Prostate gland (tissue), 2 donors: ENCODE measurements at regions not wholly inside any gene's neighbourhood (a gene's known extent, or its start where the extent isn't known, plus 50 kb on each side); places are given as distances from the start of the nearest gene placed in this dataset.

Source experiments
- POLR2A ChIP-seq: fragments of 450-650 bp; IDR thresholded peaks from one replicate; pipeline ENCODE4 v1.6.1; 2016; ENCODE audit warnings: antibody characterized with exemption, mild to moderate bottlenecking
- POLR2AphosphoS5 ChIP-seq: sonication (generic); formaldehyde crosslinking; IDR thresholded peaks from one replicate; pipeline ENCODE4 v1.6.1; 2017; ENCODE audit warnings: antibody characterized with exemption
- TF ChIP-seq, protein P1 (sequence below), 4 experiments: fragments of 200-600 bp in 2 of 4; fragments of 450-650 bp in 2 of 4; sonication (generic) in 2 of 4; IDR thresholded peaks; 1 replicate in 3 of 4; 2 replicates in 1 of 4; pipeline ENCODE4 v1.5.1; 2016 to 2019; ENCODE audit warnings: antibody characterized with exemption in 4 of 4, mild to moderate bottlenecking in 2 of 4, moderate library complexity in 2 of 4

GRCh38 chr20:58017970-58018530 lies 210.4 kb downstream of the ANKRD60 start:
- TF ChIP-seq, protein P1, sequence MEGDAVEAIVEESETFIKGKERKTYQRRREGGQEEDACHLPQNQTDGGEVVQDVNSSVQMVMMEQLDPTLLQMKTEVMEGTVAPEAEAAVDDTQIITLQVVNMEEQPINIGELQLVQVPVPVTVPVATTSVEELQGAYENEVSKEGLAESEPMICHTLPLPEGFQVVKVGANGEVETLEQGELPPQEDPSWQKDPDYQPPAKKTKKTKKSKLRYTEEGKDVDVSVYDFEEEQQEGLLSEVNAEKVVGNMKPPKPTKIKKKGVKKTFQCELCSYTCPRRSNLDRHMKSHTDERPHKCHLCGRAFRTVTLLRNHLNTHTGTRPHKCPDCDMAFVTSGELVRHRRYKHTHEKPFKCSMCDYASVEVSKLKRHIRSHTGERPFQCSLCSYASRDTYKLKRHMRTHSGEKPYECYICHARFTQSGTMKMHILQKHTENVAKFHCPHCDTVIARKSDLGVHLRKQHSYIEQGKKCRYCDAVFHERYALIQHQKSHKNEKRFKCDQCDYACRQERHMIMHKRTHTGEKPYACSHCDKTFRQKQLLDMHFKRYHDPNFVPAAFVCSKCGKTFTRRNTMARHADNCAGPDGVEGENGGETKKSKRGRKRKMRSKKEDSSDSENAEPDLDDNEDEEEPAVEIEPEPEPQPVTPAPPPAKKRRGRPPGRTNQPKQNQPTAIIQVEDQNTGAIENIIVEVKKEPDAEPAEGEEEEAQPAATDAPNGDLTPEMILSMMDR (IDR thresholded peaks at IDR 0.05): no peak
- TF ChIP-seq POLR2AphosphoS5 (no peak), POLR2A (no peak)
